ENCODE measurements at regions not wholly inside any gene's neighbourhood (a gene's known extent, or its start where the extent isn't known, plus 50 kb on each side); places are given as distances from the start of the nearest gene placed in this dataset.
A peak's percentile ranks its signal among the peaks of the same experiment; 100 is the strongest.

DNA sequence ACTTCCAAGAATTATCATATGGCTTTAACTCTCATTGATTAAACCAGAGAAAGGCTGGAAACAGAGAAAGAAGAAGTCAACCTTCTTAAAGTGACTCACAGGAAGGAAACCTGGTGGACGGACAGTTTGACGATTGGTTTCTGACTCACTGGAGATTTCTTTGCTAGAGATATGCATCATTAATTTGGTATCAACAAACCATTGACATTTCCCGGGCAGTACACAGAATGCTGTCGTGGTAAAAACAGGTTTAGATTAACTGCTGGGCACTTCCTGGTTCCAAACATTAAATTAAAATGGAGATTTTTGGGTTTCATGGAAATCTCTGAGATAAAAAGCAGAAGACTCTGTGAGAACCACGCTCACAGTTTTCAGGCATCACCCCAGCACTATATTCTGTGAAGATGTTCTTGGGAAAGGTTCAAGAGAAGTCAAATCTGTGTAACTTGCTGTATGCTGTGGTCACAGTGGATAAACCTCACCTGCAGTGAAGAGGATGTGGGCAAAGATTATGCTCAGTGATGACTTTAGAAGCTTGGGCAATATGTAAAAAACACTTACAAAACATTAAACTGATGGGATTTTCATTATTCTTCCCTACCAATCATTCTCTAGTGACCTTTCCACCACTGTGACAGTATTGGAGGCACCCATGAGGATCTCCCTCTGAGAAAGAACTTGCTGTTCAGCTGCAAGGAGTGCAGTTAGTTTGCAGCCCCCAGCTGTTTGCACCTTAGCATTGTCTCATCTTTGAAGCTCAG is 61.1 kb upstream of the CD44 start:
- DNase-seq, result no peak

DNA sequence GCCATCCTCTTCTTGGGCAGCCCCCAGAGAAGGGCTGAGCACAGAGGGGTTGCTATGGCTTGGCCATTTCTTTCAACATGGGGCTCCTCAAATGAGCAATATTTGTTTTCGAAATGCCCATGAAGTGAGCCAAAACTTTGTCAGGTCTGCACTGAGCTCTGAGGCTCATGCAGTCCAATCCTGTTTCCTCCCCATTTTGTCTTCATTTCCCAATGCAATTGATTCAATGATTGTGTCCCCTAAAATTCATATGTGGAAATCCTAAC is 60.6 kb upstream of the CD44 start:
- no peak for DNase-seq

DNA sequence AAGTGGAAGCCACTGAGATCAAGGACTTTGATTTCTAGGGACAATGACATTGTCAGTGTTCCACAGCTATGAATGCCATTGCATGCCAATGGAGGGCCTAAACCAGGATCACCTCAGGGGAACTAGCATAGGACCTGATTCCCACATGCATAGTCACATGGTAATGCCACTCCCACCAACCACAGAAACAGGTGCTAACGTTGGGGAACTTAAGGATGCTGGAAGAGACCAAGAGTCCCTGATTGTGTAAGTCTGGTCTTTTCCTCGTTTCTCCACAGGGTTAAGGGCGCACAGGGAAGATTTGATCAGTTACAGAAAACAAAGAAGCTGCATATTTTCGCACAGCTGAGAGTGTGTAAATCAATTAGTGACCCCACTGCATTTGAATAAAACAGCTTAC is 59.4 kb upstream of the CD44 start:
- DNase-seq, result no peak

DNA sequence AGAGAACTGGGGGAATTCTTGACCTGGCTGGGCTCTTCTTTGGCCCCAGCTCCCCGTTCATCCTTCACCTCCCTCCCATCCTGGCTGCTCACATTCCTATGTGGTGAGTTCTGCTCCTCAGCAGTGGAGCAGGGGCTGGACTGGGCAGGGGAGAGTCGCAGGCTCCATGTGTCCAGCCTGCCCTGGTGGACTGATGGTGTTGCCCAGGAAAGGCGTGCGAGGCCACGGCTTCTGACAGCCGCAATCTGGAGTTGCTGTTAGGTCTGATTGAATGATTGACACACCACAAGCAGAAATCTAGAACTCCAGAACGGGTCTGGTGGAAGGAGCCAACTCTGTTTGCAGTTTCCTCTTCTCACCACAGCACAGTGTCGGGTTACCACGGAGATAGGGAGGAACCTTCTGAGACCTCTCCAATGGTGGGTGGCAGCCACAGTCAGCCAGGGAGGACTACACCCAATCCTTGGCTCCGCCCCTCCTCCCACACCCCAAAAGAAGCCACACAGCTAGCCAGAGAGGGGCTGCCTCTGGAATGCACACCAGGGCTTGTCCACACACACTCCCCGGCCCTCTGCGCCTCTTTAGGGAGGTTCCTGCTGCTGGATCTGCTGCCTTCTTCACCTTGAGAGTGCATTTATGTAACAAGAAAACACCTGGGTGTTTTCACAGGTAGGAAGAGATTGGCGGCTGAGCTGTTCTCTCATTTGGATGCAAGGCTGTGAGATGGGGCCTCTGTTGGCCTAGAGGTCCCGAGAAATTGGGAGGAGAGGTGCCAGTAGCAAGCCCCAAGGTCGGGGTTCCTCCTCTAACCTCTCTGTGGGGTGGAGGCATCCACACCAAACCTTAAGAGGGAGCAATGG is 56.4 kb upstream of the CD44 start:
- DNase-seq, result peak; percentile 22

DNA sequence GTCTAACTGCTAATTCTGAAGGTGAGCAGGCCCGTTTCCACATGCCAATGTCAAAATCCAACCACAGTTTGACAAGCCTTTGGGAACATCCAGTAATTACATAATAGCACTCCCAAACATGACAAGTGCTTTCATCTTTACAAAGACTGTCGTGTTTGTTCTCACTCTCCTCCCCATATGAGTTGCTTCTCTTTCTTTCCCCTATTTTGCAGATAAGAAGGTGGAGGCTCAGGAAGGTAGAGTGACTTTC is 55.9 kb upstream of the CD44 start:
- DNase-seq, result no peak

DNA sequence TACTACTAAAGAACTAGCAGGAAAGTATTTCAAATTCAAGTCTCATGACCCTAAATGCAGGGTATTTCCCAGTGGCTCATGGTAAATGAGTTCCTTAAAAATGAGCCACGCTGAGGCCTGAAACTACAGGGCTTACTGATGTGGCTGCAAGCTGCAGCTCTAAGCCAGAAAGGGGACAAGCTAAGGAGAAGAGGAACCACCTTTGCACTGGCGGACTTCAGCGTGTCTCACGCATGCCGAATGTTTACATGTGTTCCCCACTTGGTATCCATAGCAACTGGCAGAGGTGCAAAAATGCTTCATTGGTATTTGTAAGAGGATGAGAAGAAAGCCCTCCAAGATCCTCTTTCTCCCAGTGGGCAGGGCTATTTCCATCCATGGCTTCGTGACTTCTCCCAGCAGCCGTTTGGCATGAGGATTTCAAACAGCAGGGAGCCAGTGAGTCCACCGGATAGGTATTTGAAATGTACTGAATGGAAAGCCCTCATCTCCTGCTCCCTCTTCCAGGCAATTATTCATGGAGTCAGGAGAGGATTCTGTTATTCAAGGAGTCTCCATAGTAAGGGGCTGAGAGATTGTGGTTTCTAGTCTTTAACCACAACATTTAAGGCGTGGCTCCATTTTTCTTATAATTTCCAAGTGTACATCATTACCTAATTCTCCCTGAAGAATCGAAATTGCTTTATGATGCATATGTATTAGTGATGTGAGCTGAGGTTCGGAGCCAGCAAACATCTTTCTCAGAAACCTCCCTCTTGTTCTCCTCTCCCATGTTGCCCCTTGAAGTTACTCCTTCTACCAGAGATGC is 55.3 kb upstream of the CD44 start:
- no peak for DNase-seq

DNA sequence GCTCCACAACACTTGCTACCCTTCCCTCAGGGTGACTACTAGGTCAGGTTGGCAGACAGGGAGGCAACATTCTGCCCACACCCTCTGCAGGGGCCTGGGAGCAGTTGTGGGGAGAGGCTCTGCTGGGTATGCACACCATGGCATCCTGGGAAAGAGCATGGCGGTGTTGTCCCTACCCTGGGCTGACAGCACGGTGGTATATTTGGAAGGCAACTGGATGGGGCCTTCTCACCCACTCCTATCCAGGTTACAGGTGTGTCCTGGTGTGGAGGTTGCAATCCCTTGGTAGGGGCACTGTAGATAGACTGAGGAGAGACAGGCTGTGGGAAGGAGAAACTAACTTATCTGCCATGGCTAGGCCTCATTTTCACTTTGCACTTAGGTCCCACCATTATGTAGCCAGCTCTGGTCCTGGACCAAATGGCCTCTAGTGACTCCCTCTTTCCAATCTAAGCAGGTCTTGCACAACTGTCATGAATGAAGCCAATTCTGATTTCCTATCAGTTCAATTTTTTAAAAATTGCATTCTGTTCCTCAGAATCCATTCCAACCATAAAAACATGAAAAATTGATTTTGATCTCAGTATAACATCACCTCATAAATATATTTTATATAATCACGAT is 54.0 kb upstream of the CD44 start:
- DNase-seq, result no peak

DNA sequence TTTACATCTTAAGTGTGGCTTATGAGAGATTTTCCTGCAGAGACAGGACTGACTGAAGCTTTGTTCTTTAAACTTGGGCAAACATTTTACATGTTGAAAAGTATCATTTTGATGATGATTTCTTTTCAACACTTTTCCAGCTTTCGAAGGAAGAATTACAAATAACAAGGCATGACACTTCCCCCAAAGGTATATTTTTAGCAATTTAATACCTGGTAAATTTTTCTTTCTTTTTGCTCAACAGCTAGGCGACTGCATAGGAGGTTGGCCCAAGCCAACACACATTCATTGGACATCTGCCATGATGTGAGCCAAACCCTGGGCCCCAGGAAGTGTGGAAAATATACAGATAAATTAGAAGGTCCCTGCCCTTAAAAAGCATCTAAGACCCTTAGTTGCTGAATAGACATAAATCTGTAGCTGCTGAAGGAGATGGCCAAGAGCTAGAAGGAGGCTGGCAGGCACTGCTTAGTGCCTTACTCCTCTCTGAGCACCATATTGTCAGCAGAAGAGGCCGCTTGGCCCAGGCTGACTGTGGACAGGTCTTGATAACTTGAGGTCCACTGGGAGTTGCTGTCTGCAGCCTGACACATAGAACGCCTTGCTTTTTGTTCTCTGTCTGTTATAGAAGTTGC is 53.3 kb upstream of the CD44 start:
- DNase-seq, result no peak

DNA sequence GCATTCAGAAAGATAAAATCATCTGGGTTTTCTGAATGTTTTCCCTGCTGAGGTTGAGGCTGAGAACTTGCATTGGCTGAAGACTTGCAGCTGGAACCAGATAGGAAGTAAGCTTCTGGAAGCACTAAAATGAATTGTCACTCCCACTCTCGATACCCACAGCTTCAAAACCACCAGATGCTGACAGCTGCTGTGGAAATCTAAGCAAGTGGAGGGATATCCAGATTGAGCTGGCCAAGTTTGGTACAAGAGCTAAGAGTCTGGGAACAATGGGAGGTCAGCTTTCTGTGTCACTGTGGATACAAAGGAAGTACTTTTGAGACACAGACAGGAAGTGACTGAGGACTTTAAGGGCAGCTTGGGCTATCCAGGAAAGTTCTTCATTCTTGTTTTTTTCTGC is 51.3 kb upstream of the CD44 start:
- DNase-seq, result no peak

DNA sequence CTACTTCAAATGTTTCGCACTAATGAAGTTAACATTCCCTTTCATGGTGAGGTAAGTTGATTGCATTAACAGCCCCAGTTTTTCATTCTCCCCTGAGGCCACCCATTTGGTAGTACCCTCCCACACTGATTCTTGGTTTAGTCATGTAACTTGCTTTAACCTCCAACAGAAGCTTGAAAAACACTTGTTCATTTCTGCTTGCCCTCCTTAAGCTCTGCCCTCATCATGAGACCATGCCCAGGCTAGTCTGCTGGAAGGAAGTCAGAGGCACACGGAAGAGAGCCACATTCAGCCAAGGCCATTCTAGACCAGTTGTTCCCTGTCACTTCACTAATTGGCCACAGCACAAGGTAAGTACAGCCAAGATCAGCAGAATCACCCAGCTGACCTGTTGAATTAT is 50.7 kb upstream of the CD44 start:
- no peak for DNase-seq

DNA sequence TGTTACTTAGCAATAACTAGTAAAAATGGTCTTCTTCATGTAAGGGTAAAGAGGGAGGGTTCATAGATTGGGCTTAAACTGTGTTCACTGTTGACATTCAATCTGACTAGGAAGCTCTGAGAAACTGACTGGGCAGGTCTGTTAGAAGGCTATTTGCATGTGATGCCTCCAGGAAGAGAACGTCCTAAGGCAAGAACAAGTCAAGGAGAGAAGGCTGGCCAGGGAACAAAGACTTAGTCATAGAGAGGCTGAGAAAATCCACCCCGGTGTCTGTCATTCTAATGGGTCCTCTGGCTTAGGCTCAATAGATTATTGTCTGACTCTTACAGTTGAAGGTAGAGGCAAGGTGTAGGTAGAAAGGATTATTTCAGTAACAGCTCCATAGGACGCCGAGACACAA is 50.3 kb upstream of the CD44 start:
- no peak for DNase-seq
